ENCODE measurements at regions not wholly inside any gene's neighbourhood (a gene's known extent, or its start where the extent isn't known, plus 50 kb on each side); places are given as distances from the start of the nearest gene placed in this dataset.

DNA sequence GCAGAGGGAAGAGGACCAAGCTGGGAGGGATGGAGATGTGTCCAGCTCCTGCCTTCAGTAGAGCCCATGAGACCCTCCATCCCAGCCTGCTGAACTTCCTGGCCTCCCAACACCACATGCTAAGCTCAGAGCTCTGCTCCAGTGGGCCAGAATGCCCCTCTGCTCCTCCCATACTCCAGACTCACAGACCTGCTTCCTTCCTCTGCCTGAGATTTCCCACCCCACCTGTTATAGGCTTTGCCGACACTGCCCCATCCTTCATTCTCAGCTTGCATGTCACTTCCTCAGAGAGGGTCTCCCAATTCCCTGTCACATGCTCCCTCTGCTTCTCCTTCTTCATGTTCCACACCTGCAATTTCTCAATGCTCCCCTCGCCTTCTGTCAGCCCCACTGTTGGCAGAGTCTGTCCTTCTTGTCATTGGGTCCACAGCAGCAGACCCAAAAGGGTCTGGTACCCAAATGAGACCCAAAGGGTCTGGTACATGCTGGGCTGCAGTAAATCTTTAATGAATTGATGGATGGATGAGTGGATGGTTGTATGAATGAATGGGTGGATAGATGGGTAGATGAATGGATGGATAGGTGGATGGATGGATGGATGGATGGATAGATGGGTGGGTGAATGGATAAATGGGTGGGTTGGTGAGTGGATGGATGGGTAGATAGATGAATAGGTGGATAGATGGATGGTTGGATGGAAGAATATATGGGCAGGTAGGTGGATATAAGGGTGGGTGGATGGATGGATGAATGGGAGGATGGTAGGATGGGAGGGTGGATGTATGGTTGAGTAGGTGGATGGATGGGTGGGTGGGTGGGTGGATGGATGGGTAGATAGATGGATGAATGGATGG lies 105.3 kb upstream of the FGF3 start:
- TF ChIP-seq, protein P1, sequence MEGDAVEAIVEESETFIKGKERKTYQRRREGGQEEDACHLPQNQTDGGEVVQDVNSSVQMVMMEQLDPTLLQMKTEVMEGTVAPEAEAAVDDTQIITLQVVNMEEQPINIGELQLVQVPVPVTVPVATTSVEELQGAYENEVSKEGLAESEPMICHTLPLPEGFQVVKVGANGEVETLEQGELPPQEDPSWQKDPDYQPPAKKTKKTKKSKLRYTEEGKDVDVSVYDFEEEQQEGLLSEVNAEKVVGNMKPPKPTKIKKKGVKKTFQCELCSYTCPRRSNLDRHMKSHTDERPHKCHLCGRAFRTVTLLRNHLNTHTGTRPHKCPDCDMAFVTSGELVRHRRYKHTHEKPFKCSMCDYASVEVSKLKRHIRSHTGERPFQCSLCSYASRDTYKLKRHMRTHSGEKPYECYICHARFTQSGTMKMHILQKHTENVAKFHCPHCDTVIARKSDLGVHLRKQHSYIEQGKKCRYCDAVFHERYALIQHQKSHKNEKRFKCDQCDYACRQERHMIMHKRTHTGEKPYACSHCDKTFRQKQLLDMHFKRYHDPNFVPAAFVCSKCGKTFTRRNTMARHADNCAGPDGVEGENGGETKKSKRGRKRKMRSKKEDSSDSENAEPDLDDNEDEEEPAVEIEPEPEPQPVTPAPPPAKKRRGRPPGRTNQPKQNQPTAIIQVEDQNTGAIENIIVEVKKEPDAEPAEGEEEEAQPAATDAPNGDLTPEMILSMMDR (IDR thresholded peaks at IDR 0.05) = no peak
- TF ChIP-seq POLR2AphosphoS5 (IDR thresholded peaks at IDR 0.05) (no peak), POLR2A (IDR thresholded peaks at IDR 0.05) (no peak)
